GM21447 (cell line): ENCODE measurements at regions not wholly inside any gene's neighbourhood (a gene's known extent, or its start where the extent isn't known, plus 50 kb on each side); places are given as distances from the start of the nearest gene placed in this dataset.

Experiments used
- ATAC-seq: cut with Tn5 transposase; IDR thresholded peaks from one replicate; pipeline ENCODE4 v1.9.1; 2021; ENCODE audit not compliant: unreplicated experiment

GRCh38 chr21:33155005-33155404 is 74.7 kb upstream of the IFNAR2 start:
- ATAC-seq: no peak

DNA sequence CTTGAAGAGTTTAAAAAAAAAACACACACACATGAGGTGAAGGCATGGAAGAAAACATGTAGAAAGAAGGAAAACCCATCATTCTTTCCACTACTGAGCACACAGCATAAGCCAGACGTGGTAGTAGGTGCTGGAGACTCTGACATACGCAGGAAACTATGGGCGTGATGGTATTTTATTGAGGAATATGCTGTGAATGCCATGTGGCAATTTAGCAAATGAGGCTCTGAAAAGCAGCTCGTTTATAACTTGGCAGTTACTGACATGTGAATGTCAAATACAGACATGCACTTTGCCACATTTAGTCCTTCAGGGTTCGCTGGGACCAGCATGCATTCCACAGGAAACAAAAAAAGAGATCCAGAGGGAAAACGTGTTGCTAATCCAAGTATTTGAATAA is 74.3 kb upstream of the IFNAR2 start:
- ATAC-seq: no peak

DNA sequence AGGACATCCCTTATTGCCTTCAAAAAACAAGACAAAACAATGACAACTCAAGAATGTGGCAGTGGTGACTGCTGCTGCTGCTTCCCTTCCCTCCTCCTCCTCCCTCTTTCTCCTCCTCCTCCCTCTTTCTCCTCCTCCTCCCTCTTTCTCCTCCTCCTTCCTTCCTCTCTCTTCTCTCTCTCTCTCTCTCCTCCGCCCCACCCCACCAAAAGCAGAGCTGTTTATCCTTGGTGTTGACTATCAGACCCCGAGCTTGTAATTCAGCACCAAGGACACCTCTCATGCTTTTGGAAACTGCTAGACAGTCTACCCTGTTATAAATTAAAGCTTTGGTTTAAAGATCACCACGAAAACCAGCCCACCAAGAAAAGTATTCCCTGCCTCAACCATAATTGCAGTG is 72.4 kb upstream of the IFNAR2 start:
- no peak for ATAC-seq

GRCh38 chr21:33158654-33159053 is 71.1 kb upstream of the IFNAR2 start:
- no peak for ATAC-seq

DNA sequence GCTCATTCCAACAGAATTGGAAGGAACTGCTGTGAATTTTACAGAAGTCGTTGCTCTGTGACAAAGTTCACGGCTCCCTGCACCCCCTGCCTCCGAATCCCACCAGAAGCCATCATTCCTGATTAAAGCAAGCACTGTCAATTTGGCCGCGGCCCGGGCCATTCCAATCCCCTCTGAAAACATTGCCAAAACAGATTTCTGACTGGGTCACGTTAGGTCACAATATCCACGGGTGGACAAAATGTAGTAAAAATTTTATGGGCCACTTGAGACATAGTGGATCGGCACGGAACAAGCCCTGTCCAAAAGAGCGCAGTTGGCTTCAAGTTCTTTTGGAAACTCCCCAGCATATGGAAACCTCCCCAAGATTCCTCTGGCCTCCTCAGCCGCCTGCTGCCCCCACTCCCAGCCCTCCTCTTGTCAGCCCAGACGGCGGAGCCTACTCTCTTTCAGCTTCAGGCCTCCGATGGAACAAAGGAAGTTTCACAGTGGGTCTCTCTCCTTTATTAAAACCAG is 67.2 kb upstream of the IFNAR2 start:
- ATAC-seq: no peak

DNA sequence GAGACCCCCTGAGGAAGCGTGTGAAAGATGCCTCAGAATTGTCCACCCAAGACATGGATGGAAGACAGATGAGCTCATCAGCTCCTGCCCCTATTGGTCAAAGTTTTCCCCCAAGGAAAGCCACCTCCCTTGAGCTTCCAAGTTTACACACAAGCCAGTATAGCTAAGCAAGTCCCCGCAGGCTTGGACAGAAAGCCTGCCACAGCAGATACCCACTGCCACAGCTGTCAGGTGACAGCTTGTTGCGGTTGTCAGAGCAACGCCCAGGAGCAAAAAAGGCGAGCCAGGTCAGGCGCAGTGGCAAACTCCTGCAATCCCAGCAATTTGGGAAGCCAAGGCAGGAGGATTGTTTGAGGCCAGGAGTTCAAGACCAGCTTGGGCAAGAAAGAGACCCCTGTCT is 60.9 kb upstream of the IFNAR2 start:
- no peak for ATAC-seq

DNA sequence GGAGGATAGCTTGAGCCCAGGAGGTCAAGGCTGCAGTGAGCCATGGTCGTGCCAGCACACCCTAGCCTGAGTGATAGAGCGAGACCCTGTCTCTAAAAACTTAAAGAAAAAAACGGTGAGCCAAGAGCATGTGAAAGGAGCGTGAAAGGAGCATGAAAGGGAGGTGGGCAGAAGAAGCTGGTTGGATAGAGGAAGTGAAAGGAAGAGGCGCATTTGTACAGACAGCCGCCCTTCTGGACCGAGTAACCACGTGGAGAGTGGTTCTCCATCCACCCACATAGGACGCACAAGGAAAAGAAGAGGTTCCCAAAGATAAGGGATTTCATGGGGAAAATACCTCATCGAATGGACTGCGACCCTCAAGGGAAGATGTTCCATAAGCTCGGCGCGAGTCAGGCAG is 60.4 kb upstream of the IFNAR2 start:
- no peak for ATAC-seq

GRCh38 chr21:33171616-33172169 is 58.0 kb upstream of the IFNAR2 start:
- ATAC-seq: no peak

DNA sequence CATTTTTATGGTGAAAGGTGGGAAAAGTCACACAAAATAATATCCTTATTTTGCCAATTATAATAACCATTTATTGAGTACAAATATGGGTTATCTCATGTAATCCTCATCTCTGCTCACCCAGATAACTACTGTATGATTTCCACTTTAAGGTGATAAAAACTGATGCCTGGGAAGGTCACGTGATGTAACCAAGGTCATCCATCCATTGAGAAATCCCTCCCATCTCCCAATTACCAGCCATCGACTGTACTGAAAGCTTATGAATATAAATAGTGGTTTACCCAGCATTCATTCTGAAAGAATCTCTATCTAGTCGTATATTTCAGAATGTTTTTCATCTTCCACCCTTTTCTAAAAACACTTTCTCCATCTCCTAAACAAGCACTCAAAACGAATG is 55.0 kb upstream of the IFNAR2 start:
- no peak for ATAC-seq
